ENCODE measurements at regions not wholly inside any gene's neighbourhood (a gene's known extent, or its start where the extent isn't known, plus 50 kb on each side); places are given as distances from the start of the nearest gene placed in this dataset.

DNA sequence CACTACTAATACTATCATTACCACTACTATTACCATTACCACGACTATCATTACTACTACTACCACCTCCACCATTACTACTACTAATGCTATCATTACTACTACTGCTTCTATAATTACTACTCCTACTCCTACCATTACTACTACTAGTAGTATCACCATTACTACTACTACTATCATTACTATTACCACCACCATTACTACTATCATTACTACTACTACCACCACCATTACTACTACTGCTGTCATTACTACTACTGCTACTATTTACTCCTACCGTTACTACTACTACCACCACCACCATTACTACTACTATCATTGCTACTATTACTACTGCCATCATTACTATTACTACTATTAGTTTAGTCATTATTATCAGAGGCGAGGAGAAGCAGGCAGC lies 140.9 kb upstream of the KCNJ15 start:
- TF ChIP-seq CTCF (IDR thresholded peaks at IDR 0.05; ENCODE audit: low read depth, low read length, missing input control) (no peak), JUND (IDR thresholded peaks at IDR 0.05) (no peak), RAD21 (IDR thresholded peaks at IDR 0.05) (no peak), RXRA (IDR thresholded peaks at IDR 0.05) (no peak), ATF3 (IDR thresholded peaks at IDR 0.05) (no peak), TAF1 (conservative IDR thresholded peaks at IDR 0.05) (no peak), FOXA1 (IDR thresholded peaks at IDR 0.05) (no peak)
- TF ChIP-seq, protein P1, sequence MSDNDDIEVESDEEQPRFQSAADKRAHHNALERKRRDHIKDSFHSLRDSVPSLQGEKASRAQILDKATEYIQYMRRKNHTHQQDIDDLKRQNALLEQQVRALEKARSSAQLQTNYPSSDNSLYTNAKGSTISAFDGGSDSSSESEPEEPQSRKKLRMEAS (IDR thresholded peaks at IDR 0.05) = no peak
